HFF-Myc (cell line): ENCODE measurements at regions not wholly inside any gene's neighbourhood (a gene's known extent, or its start where the extent isn't known, plus 50 kb on each side); places are given as distances from the start of the nearest gene placed in this dataset.

ENCODE experiments used
- DNase-seq: peaks from one replicate; pipeline ENCODE4 v3.0.0-alpha.2; 2011; ENCODE audit warnings: low read depth; ENCODE audit errors: extremely low read depth
- H3K4me3 ChIP-seq: replicated peaks from 2 replicates; pipeline ENCODE4 v1.5.1; 2011; ENCODE audit warnings: low read depth, mild to moderate bottlenecking, control low read depth, low read length
- TF ChIP-seq, protein P1 (sequence below): IDR thresholded peaks from 2 replicates; pipeline ENCODE4 v1.5.1; 2012; ENCODE audit warnings: mild to moderate bottlenecking, low read depth, low read length, control low read depth; ENCODE audit errors: missing control alignments

DNA sequence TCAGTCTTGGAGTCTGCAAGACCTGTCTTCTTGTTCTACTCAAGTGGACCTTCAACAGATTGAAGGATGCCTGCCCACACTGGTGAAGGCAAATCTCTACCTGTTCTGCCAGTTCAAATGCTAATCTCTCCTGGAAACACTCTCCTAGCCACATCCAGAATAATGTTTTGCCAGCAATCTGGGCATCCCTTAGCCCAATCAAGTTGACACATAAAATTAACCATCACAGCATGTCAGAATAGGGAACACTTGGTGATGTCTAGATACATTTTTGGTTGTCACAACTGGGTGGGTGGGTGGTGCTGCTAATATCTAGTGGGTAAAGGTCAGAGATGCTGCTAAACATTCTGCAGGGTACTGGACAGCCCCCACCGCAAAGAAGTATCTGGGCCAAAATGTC, 744.9 kb upstream of the SOX9 start:
- no peak overlapping the region for H3K4me3 ChIP-seq
- TF ChIP-seq, protein P1, sequence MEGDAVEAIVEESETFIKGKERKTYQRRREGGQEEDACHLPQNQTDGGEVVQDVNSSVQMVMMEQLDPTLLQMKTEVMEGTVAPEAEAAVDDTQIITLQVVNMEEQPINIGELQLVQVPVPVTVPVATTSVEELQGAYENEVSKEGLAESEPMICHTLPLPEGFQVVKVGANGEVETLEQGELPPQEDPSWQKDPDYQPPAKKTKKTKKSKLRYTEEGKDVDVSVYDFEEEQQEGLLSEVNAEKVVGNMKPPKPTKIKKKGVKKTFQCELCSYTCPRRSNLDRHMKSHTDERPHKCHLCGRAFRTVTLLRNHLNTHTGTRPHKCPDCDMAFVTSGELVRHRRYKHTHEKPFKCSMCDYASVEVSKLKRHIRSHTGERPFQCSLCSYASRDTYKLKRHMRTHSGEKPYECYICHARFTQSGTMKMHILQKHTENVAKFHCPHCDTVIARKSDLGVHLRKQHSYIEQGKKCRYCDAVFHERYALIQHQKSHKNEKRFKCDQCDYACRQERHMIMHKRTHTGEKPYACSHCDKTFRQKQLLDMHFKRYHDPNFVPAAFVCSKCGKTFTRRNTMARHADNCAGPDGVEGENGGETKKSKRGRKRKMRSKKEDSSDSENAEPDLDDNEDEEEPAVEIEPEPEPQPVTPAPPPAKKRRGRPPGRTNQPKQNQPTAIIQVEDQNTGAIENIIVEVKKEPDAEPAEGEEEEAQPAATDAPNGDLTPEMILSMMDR, result no peak
- DNase-seq, result no peak

DNA sequence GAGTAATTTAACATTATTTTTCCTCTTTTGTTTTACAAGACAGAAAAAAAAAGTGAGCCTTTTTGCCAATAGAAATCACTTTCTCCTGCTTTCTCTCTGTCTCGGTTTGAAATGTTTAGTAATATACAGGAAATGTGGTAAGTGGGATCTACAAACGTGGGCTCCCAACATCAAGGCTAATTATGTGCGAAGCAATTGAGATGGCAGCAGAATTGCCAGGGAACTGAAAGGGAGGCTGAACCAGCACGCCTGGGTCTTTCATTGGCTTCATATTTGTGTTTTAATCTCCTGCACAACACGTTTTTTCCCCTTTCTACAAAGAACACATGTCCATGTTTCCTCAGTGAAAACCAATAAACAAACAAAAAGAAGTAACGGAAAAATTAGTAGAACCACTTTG, 743.9 kb upstream of the SOX9 start:
- TF ChIP-seq, protein P1, result no peak
- no peak overlapping the region for H3K4me3 ChIP-seq
- DNase-seq, result no peak

DNA sequence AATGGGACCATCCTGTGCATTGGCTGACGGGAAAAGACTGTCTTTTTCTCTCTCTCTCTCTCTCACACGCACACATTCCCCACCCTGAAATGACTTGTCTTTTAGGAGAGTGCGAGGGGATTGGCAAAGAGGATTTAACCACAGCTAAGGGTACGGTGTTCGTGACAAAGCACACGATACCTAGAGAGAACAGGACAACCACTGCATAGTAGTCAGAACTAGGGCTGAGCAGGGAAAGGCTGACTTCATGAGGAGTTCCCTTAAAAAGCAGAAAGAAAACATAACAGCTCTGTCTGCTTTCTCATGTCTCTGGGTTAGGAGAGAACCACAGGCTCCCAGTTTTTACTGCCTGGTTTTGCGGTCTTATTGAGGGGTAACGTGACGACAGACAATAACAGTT, 742.8 kb upstream of the SOX9 start:
- TF ChIP-seq, protein P1, result no peak
- H3K4me3 ChIP-seq, result no peak overlapping the region
- no peak for DNase-seq

DNA sequence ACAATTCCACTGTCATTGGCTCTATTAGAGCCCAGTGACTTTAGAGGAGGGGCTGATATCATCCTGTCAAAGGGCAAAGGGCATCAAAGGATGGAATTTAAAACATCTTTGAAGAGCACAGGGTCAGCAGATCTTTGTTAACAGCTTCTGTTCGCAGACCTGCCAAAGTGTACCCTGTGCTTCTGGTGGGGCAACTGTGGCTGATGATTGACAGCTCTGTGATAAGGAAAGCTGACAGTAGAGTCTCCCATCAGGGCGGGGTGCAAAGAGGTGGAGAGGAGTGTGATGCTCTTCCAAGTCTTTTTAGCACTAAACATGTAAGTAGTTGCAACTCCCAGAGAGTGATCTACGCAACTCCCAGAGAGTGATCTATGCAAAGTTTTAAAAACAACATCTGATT, 742.1 kb upstream of the SOX9 start:
- TF ChIP-seq, protein P1, result no peak
- DNase-seq, result no peak
- H3K4me3 ChIP-seq, result no peak overlapping the region

DNA sequence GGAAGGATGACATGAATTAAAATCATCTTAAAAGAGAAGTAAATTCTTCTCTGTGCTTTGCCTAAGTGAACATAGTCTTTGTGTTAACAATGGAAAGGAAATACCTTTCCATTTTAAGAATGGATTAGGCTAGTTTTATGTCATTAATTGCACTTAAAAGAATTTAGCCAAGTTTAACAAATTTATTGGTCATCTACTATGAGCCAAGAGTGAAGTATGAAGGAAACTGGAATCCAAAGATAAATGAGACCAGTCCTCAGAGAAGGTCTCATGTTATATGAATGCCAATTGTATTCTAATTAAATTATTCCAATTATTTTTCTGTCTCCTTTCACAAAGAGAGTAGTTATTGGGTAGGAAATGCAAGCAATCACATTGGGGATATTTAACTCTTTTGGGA, 741.3 kb upstream of the SOX9 start:
- TF ChIP-seq, protein P1, result no peak
- no peak for DNase-seq
- H3K4me3 ChIP-seq, result no peak overlapping the region

DNA sequence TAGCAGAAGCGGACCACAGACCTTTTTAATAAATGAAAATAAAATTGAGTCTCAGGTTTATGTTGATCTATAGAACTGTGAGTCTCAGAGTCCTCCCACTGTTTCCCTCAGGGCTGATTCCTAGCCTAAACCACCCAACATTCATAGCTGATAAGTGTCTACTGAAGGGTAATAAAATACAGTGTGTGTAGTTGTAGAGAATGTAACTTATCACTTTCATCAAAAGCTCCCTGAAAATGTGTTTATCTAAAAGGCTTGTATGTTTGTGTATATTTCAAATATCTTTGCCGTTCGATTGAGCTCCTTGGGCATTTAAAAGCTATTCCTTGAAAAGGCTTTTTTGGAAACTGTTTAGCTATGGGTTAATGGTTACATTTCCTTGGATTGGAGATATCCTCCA, 740.3 kb upstream of the SOX9 start:
- DNase-seq, result no peak
- TF ChIP-seq, protein P1, result no peak
- H3K4me3 ChIP-seq, result no peak overlapping the region

DNA sequence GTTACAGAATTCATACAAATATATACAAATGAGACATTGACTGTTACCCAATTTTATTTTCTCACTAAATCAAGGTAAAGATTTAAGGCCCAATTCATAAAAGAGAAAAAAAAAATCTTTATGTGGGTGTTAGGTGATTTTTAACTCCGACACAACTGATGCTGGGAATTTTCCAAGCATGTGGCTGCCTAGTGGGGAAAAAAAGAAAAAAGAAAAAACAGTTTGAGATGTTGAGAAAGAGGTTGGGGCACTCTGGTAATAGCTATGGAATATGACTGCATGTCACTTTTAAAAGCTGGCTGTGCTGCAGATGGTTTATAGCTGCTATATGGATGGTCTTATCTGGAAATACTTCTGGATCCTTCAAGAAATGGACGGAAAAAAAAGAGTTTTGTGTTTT, 739.9 kb upstream of the SOX9 start:
- TF ChIP-seq, protein P1, result no peak
- no peak overlapping the region for H3K4me3 ChIP-seq
- no peak for DNase-seq
